ENCODE measurements at regions not wholly inside any gene's neighbourhood (a gene's known extent, or its start where the extent isn't known, plus 50 kb on each side); places are given as distances from the start of the nearest gene placed in this dataset.

- TF ChIP-seq CTCF (IDR thresholded peaks at IDR 0.05; ENCODE audit: low read length): no peak
- no peak for TF ChIP-seq EZH2 (IDR thresholded peaks at IDR 0.05; ENCODE audit: borderline replicate concordance, low read length)
Observed at GRCh38 chr12:125387206-125387605, 322.0 kb downstream of the AACS start.
